Stimulated activated naive CD8-positive, alpha-beta T cell treated with anti-CD3 and anti-CD28 coated beads, Interleukin-15, Interleukin-2, amounts not matched to agents 100 ng/mL and 50 ng/mL, for 24 hours (primary cell): ENCODE measurements at regions not wholly inside any gene's neighbourhood (a gene's known extent, or its start where the extent isn't known, plus 50 kb on each side); places are given as distances from the start of the nearest gene placed in this dataset.

ENCODE experiments used
- H3K27ac Mint-ChIP-seq: one replicate; pipeline ENCODE4 v1.8.0; 2021; ENCODE audit warnings: mild to moderate bottlenecking, mixed read lengths
- H3K27me3 Mint-ChIP-seq: one replicate; pipeline ENCODE4 v1.8.0; 2021; ENCODE audit warnings: mixed read lengths
- H3K36me3 Mint-ChIP-seq: one replicate; pipeline ENCODE4 v1.8.0; 2021; ENCODE audit warnings: low read depth, mixed read lengths
- H3K4me1 Mint-ChIP-seq: one replicate; pipeline ENCODE4 v1.8.0; 2021; ENCODE audit warnings: low read depth, mixed read lengths
- H3K4me3 Mint-ChIP-seq: one replicate; pipeline ENCODE4 v1.8.0; 2021; ENCODE audit warnings: mild to moderate bottlenecking, mixed read lengths
- H3K9me3 Mint-ChIP-seq: one replicate; pipeline ENCODE4 v1.8.0; 2021; ENCODE audit warnings: mixed read lengths

- H3K9me3 Mint-ChIP-seq = no peaks in the 10 kb centered on the region
- no peak overlapping the region for H3K27ac Mint-ChIP-seq
- no peaks in the 10 kb centered on the region for H3K4me1 Mint-ChIP-seq
- no peaks in the 10 kb centered on the region for H3K27me3 Mint-ChIP-seq
- no peaks in the 10 kb centered on the region for H3K36me3 Mint-ChIP-seq
- no peak overlapping the region for H3K4me3 Mint-ChIP-seq
These were observed 371.4 kb upstream of the ID4 start for GRCh38 chr6:19465760-19466159.

DNA sequence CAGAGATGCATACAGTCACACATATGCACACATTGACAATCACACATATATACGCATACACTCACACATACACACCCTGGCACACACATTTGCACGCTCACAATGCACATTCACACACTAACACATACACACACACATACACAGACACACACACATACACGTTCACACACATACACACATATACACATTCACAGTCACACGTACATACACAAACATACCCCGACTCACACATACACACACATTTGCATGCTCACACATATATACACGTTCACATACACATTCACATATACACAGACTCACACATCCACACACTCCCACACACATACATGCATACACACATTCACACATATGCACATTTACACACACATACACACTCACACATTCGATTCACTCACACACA is 366.8 kb upstream of the ID4 start:
- H3K4me3 Mint-ChIP-seq = no peak overlapping the region
- no peak overlapping the region for H3K27ac Mint-ChIP-seq
- H3K27me3 Mint-ChIP-seq = no peaks in the 10 kb centered on the region
- H3K36me3 Mint-ChIP-seq = no peaks in the 10 kb centered on the region
- no peaks in the 10 kb centered on the region for H3K9me3 Mint-ChIP-seq
- no peaks in the 10 kb centered on the region for H3K4me1 Mint-ChIP-seq

DNA sequence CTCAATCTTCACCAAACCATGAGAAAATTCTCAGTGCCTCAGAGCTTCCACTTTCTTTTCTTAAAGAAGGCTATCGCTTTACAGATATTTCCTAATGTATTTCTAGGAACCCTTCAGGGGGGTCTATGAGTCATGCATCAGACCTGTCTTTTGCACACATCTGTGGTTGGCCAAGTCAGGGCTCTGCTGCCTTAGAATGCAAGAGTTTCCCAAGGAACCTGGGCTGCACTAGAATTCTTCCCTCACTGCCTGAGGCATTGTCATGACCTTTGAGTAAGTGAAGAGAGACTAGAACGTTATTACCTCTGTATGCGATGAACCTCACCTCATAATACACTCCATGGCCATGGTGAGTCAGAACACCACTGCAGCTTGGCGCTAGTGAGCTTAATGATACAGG is 365.0 kb upstream of the ID4 start:
- H3K27ac Mint-ChIP-seq = no peak overlapping the region

GRCh38 chr6:19472850-19473249 is 364.3 kb upstream of the ID4 start:
- Mint-ChIP-seq H3K36me3 (no peaks in the 10 kb centered on the region), H3K27me3 (no peaks in the 10 kb centered on the region), H3K9me3 (no peaks in the 10 kb centered on the region)

More for the DNA sequence above, 365.0 kb upstream of the ID4 start:
- H3K36me3 Mint-ChIP-seq = no peaks in the 10 kb centered on the region
- no peaks in the 10 kb centered on the region for H3K27me3 Mint-ChIP-seq
- H3K4me1 Mint-ChIP-seq = no peaks in the 10 kb centered on the region
- no peaks in the 10 kb centered on the region for H3K9me3 Mint-ChIP-seq
- no peak overlapping the region for H3K4me3 Mint-ChIP-seq

DNA sequence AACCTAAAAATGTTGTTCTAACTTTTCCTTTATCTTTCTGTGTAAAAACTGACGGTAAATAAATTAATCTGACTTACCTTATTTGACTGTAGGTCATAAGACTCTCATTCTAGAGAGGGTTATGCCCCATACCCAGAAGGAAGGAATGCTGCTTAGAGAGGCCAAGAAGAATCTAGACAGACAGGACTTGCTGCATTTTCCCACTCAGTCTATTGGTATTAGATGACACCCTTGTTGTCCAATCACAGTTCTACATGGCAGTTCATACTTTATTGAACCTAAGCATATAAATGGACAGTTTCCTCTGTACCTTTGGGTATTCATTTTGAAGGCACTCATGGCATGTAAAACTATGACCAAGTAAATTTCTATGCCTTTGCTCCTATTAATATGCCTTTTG is 359.6 kb upstream of the ID4 start:
- H3K9me3 Mint-ChIP-seq = no peaks in the 10 kb centered on the region
- H3K36me3 Mint-ChIP-seq = no peaks in the 10 kb centered on the region
- H3K4me1 Mint-ChIP-seq = no peaks in the 10 kb centered on the region
- H3K4me3 Mint-ChIP-seq = no peak overlapping the region
- no peaks in the 10 kb centered on the region for H3K27me3 Mint-ChIP-seq
- H3K27ac Mint-ChIP-seq = no peak overlapping the region

More at GRCh38 chr6:19472850-19473249, 364.3 kb upstream of the ID4 start:
- Mint-ChIP-seq H3K27ac (no peak overlapping the region), H3K4me1 (no peaks in the 10 kb centered on the region), H3K4me3 (no peak overlapping the region)

DNA sequence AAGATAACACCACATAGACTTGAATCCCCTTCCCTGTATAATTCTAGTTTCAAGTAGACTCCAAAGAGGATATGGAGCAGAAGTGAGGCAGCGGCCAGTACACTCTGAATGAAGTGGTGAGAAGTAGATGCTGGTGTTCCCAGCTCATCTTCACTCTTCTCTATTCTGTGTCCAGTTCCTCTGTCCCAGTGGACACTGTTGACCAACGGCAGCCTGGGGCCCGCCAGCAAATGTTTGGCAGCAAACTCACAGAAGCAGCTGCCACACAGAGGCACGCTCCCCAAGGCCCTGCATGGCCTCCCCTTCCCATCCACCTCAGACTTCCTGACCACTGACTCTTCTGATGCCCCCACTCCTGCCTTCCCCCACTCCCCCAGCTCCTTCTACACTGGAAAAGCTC is 358.9 kb upstream of the ID4 start:
- Mint-ChIP-seq H3K27me3 (no peaks in the 10 kb centered on the region), H3K9me3 (no peaks in the 10 kb centered on the region), H3K36me3 (no peaks in the 10 kb centered on the region), H3K27ac (no peak overlapping the region), H3K4me1 (no peaks in the 10 kb centered on the region), H3K4me3 (no peak overlapping the region)

GRCh38 chr6:19478992-19479391 is 358.2 kb upstream of the ID4 start:
- Mint-ChIP-seq H3K4me3 (no peak overlapping the region), H3K27me3 (no peaks in the 10 kb centered on the region), H3K9me3 (no peaks in the 10 kb centered on the region), H3K4me1 (no peaks in the 10 kb centered on the region), H3K27ac (no peak overlapping the region), H3K36me3 (no peaks in the 10 kb centered on the region)

DNA sequence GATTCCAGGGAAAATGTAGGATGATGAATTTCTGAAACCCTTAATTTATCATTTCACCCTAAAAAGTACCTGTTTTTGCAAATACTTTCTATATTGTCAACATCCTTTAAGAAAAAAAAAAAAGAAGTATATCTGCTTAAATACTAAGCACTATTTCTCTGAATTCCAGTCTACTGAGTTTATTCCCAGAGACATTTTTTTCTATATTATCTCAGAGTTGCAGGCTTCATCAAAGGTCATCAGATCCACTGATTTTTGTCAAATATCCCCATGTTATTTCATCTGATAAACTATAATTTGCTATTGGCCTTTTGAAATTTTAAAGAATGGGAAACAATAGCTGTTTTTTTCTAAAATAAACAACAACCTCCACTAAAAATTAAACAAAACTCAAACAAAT is 357.6 kb upstream of the ID4 start:
- Mint-ChIP-seq H3K27ac (no peak overlapping the region), H3K36me3 (no peaks in the 10 kb centered on the region), H3K4me1 (no peaks in the 10 kb centered on the region), H3K9me3 (no peaks in the 10 kb centered on the region), H3K4me3 (no peak overlapping the region), H3K27me3 (no peaks in the 10 kb centered on the region)

DNA sequence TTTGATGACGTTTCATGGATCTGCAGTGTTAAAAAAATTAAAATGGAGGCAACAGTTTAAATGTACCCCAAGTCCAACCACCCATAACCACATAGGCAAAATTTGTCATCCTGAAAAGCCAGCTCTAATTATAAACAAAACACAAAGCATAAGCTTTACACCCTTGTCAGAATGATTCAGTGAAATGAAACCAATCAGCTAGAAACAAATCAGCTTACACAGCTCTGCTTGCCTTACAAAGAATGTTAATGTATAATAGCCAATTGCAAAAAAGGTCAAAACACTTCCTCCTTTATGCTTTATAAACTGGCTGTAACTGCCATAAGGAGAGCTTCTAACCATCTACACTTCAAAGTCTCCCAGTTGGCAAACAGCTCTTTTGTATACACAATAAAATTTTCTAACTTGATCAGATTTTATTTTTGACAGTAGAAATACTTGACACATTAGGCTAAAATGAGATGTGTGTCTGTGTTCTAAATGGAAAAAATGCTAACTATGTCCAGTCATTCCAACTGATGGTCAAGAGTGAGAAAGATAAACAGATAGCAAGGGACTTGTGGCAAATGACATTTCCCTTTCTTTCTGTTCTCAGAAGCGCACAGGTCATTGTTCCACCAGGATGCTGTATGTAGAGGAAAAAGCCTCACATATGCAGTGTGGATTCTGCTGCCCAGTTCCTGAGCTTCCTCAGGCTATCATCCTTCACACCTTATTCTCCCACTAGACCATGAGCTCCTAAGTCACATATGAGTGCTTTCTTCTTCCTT is 344.3 kb upstream of the ID4 start:
- Mint-ChIP-seq H3K27me3 (no peaks in the 10 kb centered on the region), H3K9me3 (peaks cover 13% of the 10 kb centered on the region), H3K4me3 (no peak overlapping the region), H3K36me3 (no peaks in the 10 kb centered on the region), H3K27ac (no peak overlapping the region), H3K4me1 (no peaks in the 10 kb centered on the region)

- Mint-ChIP-seq H3K4me3 (no peak overlapping the region), H3K36me3 (no peaks in the 10 kb centered on the region), H3K9me3 (peaks cover 18% of the 10 kb centered on the region), H3K4me1 (no peaks in the 10 kb centered on the region), H3K27ac (no peak overlapping the region), H3K27me3 (no peaks in the 10 kb centered on the region)
These were observed 335.4 kb upstream of the ID4 start for GRCh38 chr6:19501737-19502245.

GRCh38 chr6:19502301-19502700 is 334.9 kb upstream of the ID4 start:
- Mint-ChIP-seq H3K4me3 (no peak overlapping the region), H3K27me3 (no peaks in the 10 kb centered on the region), H3K9me3 (peaks cover 18% of the 10 kb centered on the region), H3K4me1 (no peaks in the 10 kb centered on the region), H3K36me3 (no peaks in the 10 kb centered on the region), H3K27ac (no peak overlapping the region)

DNA sequence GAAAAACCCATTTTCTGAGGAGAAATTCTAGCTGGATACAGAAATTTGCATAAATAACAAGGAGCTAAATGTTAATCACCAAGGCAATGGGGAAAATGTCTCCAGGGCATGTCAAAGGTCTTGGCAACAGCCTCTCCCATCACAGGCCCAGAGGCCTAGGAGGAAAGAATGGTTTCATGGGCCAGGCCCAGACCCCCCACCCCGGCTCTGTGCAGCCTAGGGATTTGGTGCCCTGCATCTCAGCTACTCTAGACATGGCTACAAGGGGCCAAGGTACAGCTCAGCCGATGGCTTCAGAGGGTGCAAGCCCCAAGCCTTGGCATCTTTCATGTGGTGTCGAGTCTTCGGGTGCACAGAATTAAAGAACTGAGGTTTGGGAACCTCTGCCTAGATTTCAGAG is 321.2 kb upstream of the ID4 start:
- Mint-ChIP-seq H3K27ac (no peak overlapping the region), H3K4me3 (no peak overlapping the region)

DNA sequence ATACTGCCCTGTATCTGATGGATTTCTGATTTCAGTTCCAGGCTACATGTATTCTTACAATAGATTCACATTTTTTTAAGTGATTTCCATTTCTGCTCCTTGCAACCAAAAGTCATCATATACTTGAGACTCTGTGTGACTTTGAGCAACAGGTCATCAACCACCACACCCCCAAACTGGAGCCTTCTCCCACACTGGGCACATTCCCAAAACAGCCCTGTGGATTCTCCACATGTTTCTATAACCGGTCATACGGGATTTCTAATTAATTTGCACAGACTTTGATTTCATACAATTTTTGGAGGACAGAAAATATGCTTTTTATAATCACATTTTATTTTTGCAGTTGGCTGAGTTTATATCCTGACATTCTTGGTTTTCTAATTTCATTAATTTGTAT is 317.2 kb upstream of the ID4 start:
- Mint-ChIP-seq H3K27me3 (no peaks in the 10 kb centered on the region), H3K36me3 (no peaks in the 10 kb centered on the region), H3K27ac (no peak overlapping the region), H3K4me3 (no peak overlapping the region), H3K9me3 (peaks cover 19% of the 10 kb centered on the region), H3K4me1 (no peaks in the 10 kb centered on the region)

More for the DNA sequence above, 321.2 kb upstream of the ID4 start:
- Mint-ChIP-seq H3K36me3 (no peaks in the 10 kb centered on the region), H3K4me1 (no peaks in the 10 kb centered on the region), H3K27me3 (no peaks in the 10 kb centered on the region), H3K9me3 (peaks cover 45% of the 10 kb centered on the region)

GRCh38 chr6:19524366-19525186 is 312.6 kb upstream of the ID4 start:
- no peak overlapping the region for H3K27ac Mint-ChIP-seq
- H3K4me3 Mint-ChIP-seq = no peak overlapping the region
- H3K4me1 Mint-ChIP-seq = no peaks in the 10 kb centered on the region
- no peaks in the 10 kb centered on the region for H3K9me3 Mint-ChIP-seq
- H3K36me3 Mint-ChIP-seq = no peaks in the 10 kb centered on the region
- no peaks in the 10 kb centered on the region for H3K27me3 Mint-ChIP-seq

GRCh38 chr6:19525673-19526072 is 311.5 kb upstream of the ID4 start:
- Mint-ChIP-seq H3K36me3 (no peaks in the 10 kb centered on the region), H3K4me3 (no peak overlapping the region)

More at GRCh38 chr6:19525673-19526072, 311.5 kb upstream of the ID4 start:
- no peaks in the 10 kb centered on the region for H3K9me3 Mint-ChIP-seq
- H3K27ac Mint-ChIP-seq = no peak overlapping the region
- H3K27me3 Mint-ChIP-seq = no peaks in the 10 kb centered on the region
- H3K4me1 Mint-ChIP-seq = no peaks in the 10 kb centered on the region
